PC-9 (cell line): ENCODE measurements at regions not wholly inside any gene's neighbourhood (a gene's known extent, or its start where the extent isn't known, plus 50 kb on each side); places are given as distances from the start of the nearest gene placed in this dataset.
A peak's percentile ranks its signal among the peaks of the same experiment; 100 is the strongest.

Source experiments
- BruUV-seq: library from RNA; stranded (reverse); fragments of 400-500 nt; replicated peaks from 2 replicates; lab custom pipeline; 2021; lab: Mats Ljungman, UMichigan
- CTCF ChIA-PET: fragments of 300-600 bp; sonication (Branson Sonifier 250); formaldehyde crosslinking; loops from one replicate; lab custom pipeline; 2022; ENCODE audit warnings: antibody characterized with exemption; lab: Charles Lee
- POLR2A ChIA-PET: fragments of 300-600 bp; sonication (Branson Sonifier 250); formaldehyde crosslinking; loops from one replicate; lab custom pipeline; 2022; ENCODE audit warnings: antibody characterized with exemption; ENCODE audit not compliant: unreplicated experiment; lab: Charles Lee
- DNase-seq, 2 experiments: peaks; one replicate each; pipeline versions ENCODE4 v3.0.0 to v3.0.0-alpha.2; 2015 to 2022; ENCODE audit warnings: mixed read lengths in 1 of 2
- H2AFZ ChIP-seq: fragments of 200-600 bp; sonication (generic); 2 replicates; pipeline ENCODE4 v1.8.1; 2017; ENCODE audit warnings: antibody characterized with exemption
- H3F3A ChIP-seq: fragments of 200-600 bp; sonication (generic); 2 replicates; pipeline ENCODE4 v1.8.1; 2017; ENCODE audit warnings: antibody characterized with exemption, mild to moderate bottlenecking, low read depth; ENCODE audit not compliant: insufficient read depth
- H3K27ac ChIP-seq: fragments of 200-600 bp; sonication (generic); 2 replicates; pipeline ENCODE4 v1.6.1; 2016; ENCODE audit warnings: mixed run types
- H3K27me3 ChIP-seq: fragments of 200-600 bp; sonication (generic); 2 replicates; pipeline ENCODE4 v1.6.1; 2016; ENCODE audit warnings: low read depth, mixed run types; ENCODE audit not compliant: insufficient read depth
- H3K36me3 ChIP-seq: fragments of 200-600 bp; sonication (generic); 2 replicates; pipeline ENCODE4 v1.6.1; 2016; ENCODE audit warnings: low read depth, mixed run types
- H3K4me1 ChIP-seq: fragments of 200-600 bp; sonication (generic); replicated peaks from 2 replicates; pipeline ENCODE4 v1.6.1; 2016; ENCODE audit warnings: mixed run types; ENCODE audit not compliant: insufficient read depth
- H3K4me2 ChIP-seq: fragments of 200-600 bp; sonication (generic); 2 replicates; pipeline ENCODE4 v1.6.1; 2017; ENCODE audit warnings: mixed run types
- H3K4me3 ChIP-seq: fragments of 200-600 bp; sonication (generic); 2 replicates; pipeline ENCODE4 v1.6.1; 2016; ENCODE audit warnings: mixed run types
- H3K79me2 ChIP-seq: fragments of 200-600 bp; sonication (generic); 2 replicates; pipeline ENCODE4 v1.6.1; 2017; ENCODE audit warnings: low read depth, mixed run types
- H3K9me2 ChIP-seq: fragments of 200-600 bp; sonication (generic); 2 replicates; pipeline ENCODE4 v1.8.1; 2017; ENCODE audit warnings: mild to moderate bottlenecking; ENCODE audit not compliant: insufficient read depth
- H3K9me3 ChIP-seq: fragments of 200-600 bp; sonication (generic); 2 replicates; pipeline ENCODE4 v1.8.1; 2016; ENCODE audit warnings: low read depth; ENCODE audit not compliant: insufficient read depth
- H4K20me1 ChIP-seq: fragments of 200-600 bp; sonication (generic); 2 replicates; pipeline ENCODE4 v1.8.1; 2017; ENCODE audit not compliant: insufficient read depth
- CTCF ChIP-seq: fragments of 200-600 bp; sonication (generic); conservative IDR thresholded peaks from 2 replicates; pipeline ENCODE4 v1.6.1; 2017; ENCODE audit warnings: mixed run types, antibody characterized with exemption, mild to moderate bottlenecking, moderate library complexity
- EZH2 ChIP-seq: fragments of 200-600 bp; sonication (generic); IDR thresholded peaks from 2 replicates; pipeline ENCODE4 v1.8.0; 2017; ENCODE audit warnings: antibody characterized with exemption, low read depth
- intact Hi-C: fragments of 100-400 bp; cut with micrococcal nuclease; formaldehyde crosslinking; loops from one replicate; pipeline ENCODE4 v1.10.0; 2022; ENCODE audit not compliant: unreplicated experiment

GRCh38 chr14:84456946-84457345 lies 1073.0 kb upstream of the FLRT2 start:
- H3F3A ChIP-seq, result no peaks in the 10 kb centered on the region
- H3K4me2 ChIP-seq, result no peak overlapping the region
- H3K27ac ChIP-seq, result no peak overlapping the region
- POLR2A ChIA-PET, result no interaction called here
- CTCF ChIA-PET, result no interaction called here
- intact Hi-C loops, result no loop called here
- H3K9me3 ChIP-seq, result no peaks in the 10 kb centered on the region
- H3K9me2 ChIP-seq, result no peaks in the 10 kb centered on the region
- no peak overlapping the region for H3K4me3 ChIP-seq
- no peaks in the 10 kb centered on the region for H3K4me1 ChIP-seq
- no peak overlapping the region for H2AFZ ChIP-seq
- H4K20me1 ChIP-seq, result no peaks in the 10 kb centered on the region
- H3K79me2 ChIP-seq, result no peaks in the 10 kb centered on the region
- TF ChIP-seq EZH2, result no peak
- TF ChIP-seq CTCF, result no peak
- no peaks in the 10 kb centered on the region for H3K36me3 ChIP-seq
- no TSS peak for BruUV-seq
- no peak for DNase-seq
- no peaks in the 10 kb centered on the region for H3K27me3 ChIP-seq

GRCh38 chr14:84458881-84459280 lies 1071.1 kb upstream of the FLRT2 start:
- intact Hi-C loops, result no loop called here
- H3K36me3 ChIP-seq, result no peaks in the 10 kb centered on the region
- no peaks in the 10 kb centered on the region for H3K4me1 ChIP-seq
- CTCF ChIA-PET, result no interaction called here
- POLR2A ChIA-PET, result no interaction called here
- no peaks in the 10 kb centered on the region for H3F3A ChIP-seq
- no peaks in the 10 kb centered on the region for H3K9me3 ChIP-seq
- H3K4me2 ChIP-seq, result no peak overlapping the region
- no peak overlapping the region for H2AFZ ChIP-seq
- H3K27me3 ChIP-seq, result no peaks in the 10 kb centered on the region
- TF ChIP-seq EZH2 (no peak), CTCF (no peak)
- no peaks in the 10 kb centered on the region for H3K9me2 ChIP-seq
- no peak overlapping the region for H3K4me3 ChIP-seq
- DNase-seq, result no peak
- no peaks in the 10 kb centered on the region for H4K20me1 ChIP-seq
- no peaks in the 10 kb centered on the region for H3K79me2 ChIP-seq
- no TSS peak for BruUV-seq
- H3K27ac ChIP-seq, result no peak overlapping the region

GRCh38 chr14:84465880-84466279 lies 1064.1 kb upstream of the FLRT2 start:
- no peaks in the 10 kb centered on the region for H3K36me3 ChIP-seq
- DNase-seq, result peak in 1 of 2 experiments; percentile 84
- H3K79me2 ChIP-seq, result no peaks in the 10 kb centered on the region
- ChIA-PET CTCF (no interaction called here), POLR2A (no interaction called here)
- peak overlapping the region; percentile 19 for H3K4me2 ChIP-seq
- no peak overlapping the region for H2AFZ ChIP-seq
- H4K20me1 ChIP-seq, result no peaks in the 10 kb centered on the region
- peaks cover 11% of the 10 kb centered on the region for H3K4me1 ChIP-seq
- no peaks in the 10 kb centered on the region for H3K27me3 ChIP-seq
- no peak for TF ChIP-seq CTCF
- no peak for TF ChIP-seq EZH2
- H3K9me2 ChIP-seq, result no peaks in the 10 kb centered on the region
- peak overlapping the region; percentile 34; the same call in 1 of the 2 replicates for H3K27ac ChIP-seq
- 0 out of 2 replicates have a peak, but pooled peaks cover 7% of the 10 kb centered on the region for H3F3A ChIP-seq
- H3K9me3 ChIP-seq, result no peaks in the 10 kb centered on the region
- no TSS peak for BruUV-seq
- intact Hi-C loops, result no loop called here
- H3K4me3 ChIP-seq, result no peak overlapping the region
